ENCODE measurements at regions not wholly inside any gene's neighbourhood (a gene's known extent, or its start where the extent isn't known, plus 50 kb on each side); places are given as distances from the start of the nearest gene placed in this dataset.

DNA sequence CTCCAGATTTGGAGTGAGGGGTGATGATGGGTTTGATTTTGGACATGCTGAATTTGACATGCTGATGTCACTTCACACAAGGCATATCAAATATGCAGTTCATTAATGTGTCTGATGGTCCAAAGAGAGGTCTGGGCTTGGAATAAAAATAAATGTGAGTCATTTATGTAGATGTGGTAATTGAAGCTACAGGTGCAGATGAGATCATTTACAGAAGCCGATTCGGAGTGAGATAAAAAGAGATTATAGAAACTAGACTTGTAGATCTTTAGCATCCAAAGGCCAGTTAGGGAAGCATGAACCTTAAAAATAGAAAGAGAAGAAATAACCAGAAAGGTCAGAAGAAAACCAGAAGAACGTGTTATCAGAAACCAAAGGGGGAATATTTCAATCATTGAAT, 350.9 kb upstream of the ZP4 start:
- TF ChIP-seq, protein P1, sequence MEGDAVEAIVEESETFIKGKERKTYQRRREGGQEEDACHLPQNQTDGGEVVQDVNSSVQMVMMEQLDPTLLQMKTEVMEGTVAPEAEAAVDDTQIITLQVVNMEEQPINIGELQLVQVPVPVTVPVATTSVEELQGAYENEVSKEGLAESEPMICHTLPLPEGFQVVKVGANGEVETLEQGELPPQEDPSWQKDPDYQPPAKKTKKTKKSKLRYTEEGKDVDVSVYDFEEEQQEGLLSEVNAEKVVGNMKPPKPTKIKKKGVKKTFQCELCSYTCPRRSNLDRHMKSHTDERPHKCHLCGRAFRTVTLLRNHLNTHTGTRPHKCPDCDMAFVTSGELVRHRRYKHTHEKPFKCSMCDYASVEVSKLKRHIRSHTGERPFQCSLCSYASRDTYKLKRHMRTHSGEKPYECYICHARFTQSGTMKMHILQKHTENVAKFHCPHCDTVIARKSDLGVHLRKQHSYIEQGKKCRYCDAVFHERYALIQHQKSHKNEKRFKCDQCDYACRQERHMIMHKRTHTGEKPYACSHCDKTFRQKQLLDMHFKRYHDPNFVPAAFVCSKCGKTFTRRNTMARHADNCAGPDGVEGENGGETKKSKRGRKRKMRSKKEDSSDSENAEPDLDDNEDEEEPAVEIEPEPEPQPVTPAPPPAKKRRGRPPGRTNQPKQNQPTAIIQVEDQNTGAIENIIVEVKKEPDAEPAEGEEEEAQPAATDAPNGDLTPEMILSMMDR (conservative IDR thresholded peaks at IDR 0.05), result no peak
- TF ChIP-seq EZH2 (IDR thresholded peaks at IDR 0.05; ENCODE audit: low read depth), result no peak
